ENCODE measurements at regions not wholly inside any gene's neighbourhood (a gene's known extent, or its start where the extent isn't known, plus 50 kb on each side); places are given as distances from the start of the nearest gene placed in this dataset.

DNA sequence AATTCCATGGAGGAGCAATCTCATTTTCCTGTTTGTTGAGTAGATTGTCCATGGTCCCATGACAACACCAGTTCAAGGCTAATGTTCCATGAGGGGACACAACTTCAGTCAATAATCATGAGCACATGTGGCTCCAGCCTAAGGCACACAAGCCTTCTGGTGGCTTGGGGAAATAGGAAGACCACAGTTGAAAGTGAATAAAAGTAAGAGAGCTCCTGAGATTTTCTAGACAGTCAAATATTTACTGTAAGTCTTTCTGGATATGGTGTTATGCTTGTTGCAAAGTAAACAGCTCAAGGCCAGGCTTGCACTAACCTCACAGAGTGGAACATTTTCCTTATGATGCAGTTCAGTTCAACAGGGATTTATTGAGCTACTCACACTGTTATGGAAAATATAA lies 206.9 kb upstream of the SLC38A2 start:
- Histone ChIP-seq H3K27me3 (ENCODE audit: control insufficient read depth in 5 of 5, insufficient read depth in 4 of 5, low read length in 5 of 5) (no peaks in the 10 kb centered on the region), H3K9me3 (ENCODE audit: control insufficient read depth in 5 of 5, low read length in 5 of 5) (peaks cover 0 to 8% (median 3%) of the 10 kb centered on the region in 5 donors), H3K27ac (ENCODE audit: low read depth, low read length) (no peak overlapping the region), H3K9ac (ENCODE audit: low read length in 5 of 5) (no peak overlapping the region), H3K36me3 (ENCODE audit: control insufficient read depth in 5 of 5, insufficient read depth in 5 of 5, low read length in 5 of 5) (no peaks in the 10 kb centered on the region), H3K4me3 (ENCODE audit: low read depth in 1 of 5, low read length in 5 of 5) (no peak overlapping the region), H3K4me1 (ENCODE audit: control insufficient read depth in 5 of 5, insufficient read depth in 5 of 5, low read length in 5 of 5) (peaks cover 0 to 13% (median 8%) of the 10 kb centered on the region in 5 donors)

- H3K36me3 ChIP-seq (ENCODE audit: control insufficient read depth in 5 of 5, insufficient read depth in 5 of 5, low read length in 5 of 5), result no peaks in the 10 kb centered on the region
- no peak overlapping the region for H3K9ac ChIP-seq (ENCODE audit: low read length in 5 of 5)
- H3K27ac ChIP-seq (ENCODE audit: low read depth, low read length), result no peak overlapping the region
- no peak overlapping the region for H3K4me3 ChIP-seq (ENCODE audit: low read depth in 1 of 5, low read length in 5 of 5)
- H3K27me3 ChIP-seq (ENCODE audit: control insufficient read depth in 5 of 5, insufficient read depth in 4 of 5, low read length in 5 of 5), result no peaks in the 10 kb centered on the region
- no peaks in the 10 kb centered on the region for H3K9me3 ChIP-seq (ENCODE audit: control insufficient read depth in 5 of 5, low read length in 5 of 5)
- H3K4me1 ChIP-seq (ENCODE audit: control insufficient read depth in 5 of 5, insufficient read depth in 5 of 5, low read length in 5 of 5), result peaks cover 0 to 18% (median 10%) of the 10 kb centered on the region in 5 donors
Observed at GRCh38 chr12:46578190-46578982, 205.8 kb upstream of the SLC38A2 start.

GRCh38 chr12:46577063-46577776 lies 204.6 kb upstream of the SLC38A2 start:
- no peak overlapping the region for H3K4me3 ChIP-seq (ENCODE audit: low read depth in 1 of 5, low read length in 5 of 5)
- H3K27ac ChIP-seq (ENCODE audit: low read depth, low read length), result no peak overlapping the region
- H3K36me3 ChIP-seq (ENCODE audit: control insufficient read depth in 5 of 5, insufficient read depth in 5 of 5, low read length in 5 of 5), result no peaks in the 10 kb centered on the region
- peaks cover 0 to 24% (median 16%) of the 10 kb centered on the region in 5 donors for H3K4me1 ChIP-seq (ENCODE audit: control insufficient read depth in 5 of 5, insufficient read depth in 5 of 5, low read length in 5 of 5)
- no peaks in the 10 kb centered on the region for H3K9me3 ChIP-seq (ENCODE audit: control insufficient read depth in 5 of 5, low read length in 5 of 5)
- no peak overlapping the region for H3K9ac ChIP-seq (ENCODE audit: low read length in 5 of 5)
- H3K27me3 ChIP-seq (ENCODE audit: control insufficient read depth in 5 of 5, insufficient read depth in 4 of 5, low read length in 5 of 5), result no peaks in the 10 kb centered on the region

DNA sequence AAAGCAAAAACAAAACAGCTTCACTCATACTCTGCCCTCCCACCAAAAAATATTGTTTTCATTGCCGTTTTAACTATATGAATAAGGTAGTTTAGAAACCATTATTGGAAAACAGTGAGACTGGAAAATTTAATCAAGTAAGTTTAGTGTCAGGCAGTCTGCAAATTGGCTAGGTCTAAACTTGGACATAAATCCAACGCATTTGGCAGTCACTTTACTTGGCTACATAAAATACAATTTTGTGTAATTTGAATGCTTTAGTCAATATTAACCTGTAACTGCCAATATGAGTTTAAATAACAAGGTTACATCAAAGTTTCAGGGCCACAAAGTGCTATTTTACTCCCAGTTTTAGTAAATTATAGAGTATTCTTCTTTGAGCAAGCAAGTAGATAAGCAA lies 202.3 kb upstream of the SLC38A2 start:
- Histone ChIP-seq H3K9me3 (ENCODE audit: control insufficient read depth in 5 of 5, low read length in 5 of 5) (no peaks in the 10 kb centered on the region), H3K4me1 (ENCODE audit: control insufficient read depth in 5 of 5, insufficient read depth in 5 of 5, low read length in 5 of 5) (peaks cover 0 to 24% (median 16%) of the 10 kb centered on the region in 5 donors), H3K27me3 (ENCODE audit: control insufficient read depth in 5 of 5, insufficient read depth in 4 of 5, low read length in 5 of 5) (no peaks in the 10 kb centered on the region), H3K36me3 (ENCODE audit: control insufficient read depth in 5 of 5, insufficient read depth in 5 of 5, low read length in 5 of 5) (no peaks in the 10 kb centered on the region), H3K27ac (ENCODE audit: low read depth, low read length) (no peak overlapping the region), H3K9ac (ENCODE audit: low read length in 5 of 5) (no peak overlapping the region), H3K4me3 (ENCODE audit: low read depth in 1 of 5, low read length in 5 of 5) (no peak overlapping the region)

DNA sequence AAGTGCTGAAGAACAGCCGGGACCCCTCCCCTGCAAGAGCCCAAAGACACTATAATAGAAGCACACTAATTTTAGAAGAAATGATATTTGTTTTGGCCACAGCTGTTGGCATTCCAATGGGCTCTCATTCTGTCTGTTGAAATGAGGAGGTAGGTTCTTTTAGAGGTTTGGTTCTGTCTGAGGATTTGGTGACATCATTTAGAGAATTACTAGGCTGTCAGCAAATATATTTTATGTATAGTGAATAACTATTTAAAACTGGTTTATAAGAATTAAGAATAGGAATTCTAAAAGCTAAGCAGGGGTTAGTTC lies 200.7 kb upstream of the SLC38A2 start:
- Histone ChIP-seq H3K9me3 (ENCODE audit: control insufficient read depth in 5 of 5, low read length in 5 of 5) (peaks cover 0 to 4% (median 0%) of the 10 kb centered on the region in 5 donors), H3K9ac (ENCODE audit: low read length in 5 of 5) (no peak overlapping the region), H3K4me3 (ENCODE audit: low read depth in 1 of 5, low read length in 5 of 5) (no peak overlapping the region), H3K27ac (ENCODE audit: low read depth, low read length) (no peak overlapping the region), H3K27me3 (ENCODE audit: control insufficient read depth in 5 of 5, insufficient read depth in 4 of 5, low read length in 5 of 5) (no peaks in the 10 kb centered on the region), H3K36me3 (ENCODE audit: control insufficient read depth in 5 of 5, insufficient read depth in 5 of 5, low read length in 5 of 5) (no peaks in the 10 kb centered on the region), H3K4me1 (ENCODE audit: control insufficient read depth in 5 of 5, insufficient read depth in 5 of 5, low read length in 5 of 5) (peaks cover 0 to 24% (median 16%) of the 10 kb centered on the region in 5 donors)

GRCh38 chr12:46572644-46573346 lies 200.2 kb upstream of the SLC38A2 start:
- no peak overlapping the region for H3K4me3 ChIP-seq (ENCODE audit: low read depth in 1 of 5, low read length in 5 of 5)

GRCh38 chr12:46571608-46572007 lies 199.0 kb upstream of the SLC38A2 start:
- Histone ChIP-seq H3K27ac (ENCODE audit: low read depth, low read length) (no peak overlapping the region), H3K4me3 (ENCODE audit: low read depth in 1 of 5, low read length in 5 of 5) (no peak overlapping the region), H3K27me3 (ENCODE audit: control insufficient read depth in 5 of 5, insufficient read depth in 4 of 5, low read length in 5 of 5) (no peaks in the 10 kb centered on the region), H3K9me3 (ENCODE audit: control insufficient read depth in 5 of 5, low read length in 5 of 5) (peaks cover 2 to 10% (median 9%) of the 10 kb centered on the region in 5 donors), H3K36me3 (ENCODE audit: control insufficient read depth in 5 of 5, insufficient read depth in 5 of 5, low read length in 5 of 5) (no peaks in the 10 kb centered on the region), H3K4me1 (ENCODE audit: control insufficient read depth in 5 of 5, insufficient read depth in 5 of 5, low read length in 5 of 5) (peaks cover 0 to 22% (median 16%) of the 10 kb centered on the region in 5 donors), H3K9ac (ENCODE audit: low read length in 5 of 5) (no peak overlapping the region)

More at GRCh38 chr12:46572644-46573346, 200.2 kb upstream of the SLC38A2 start:
- Histone ChIP-seq H3K9ac (ENCODE audit: low read length in 5 of 5) (no peak overlapping the region), H3K9me3 (ENCODE audit: control insufficient read depth in 5 of 5, low read length in 5 of 5) (peaks cover 0 to 4% (median 4%) of the 10 kb centered on the region in 5 donors), H3K4me1 (ENCODE audit: control insufficient read depth in 5 of 5, insufficient read depth in 5 of 5, low read length in 5 of 5) (peaks cover 0 to 24% (median 16%) of the 10 kb centered on the region in 5 donors), H3K27me3 (ENCODE audit: control insufficient read depth in 5 of 5, insufficient read depth in 4 of 5, low read length in 5 of 5) (no peaks in the 10 kb centered on the region), H3K36me3 (ENCODE audit: control insufficient read depth in 5 of 5, insufficient read depth in 5 of 5, low read length in 5 of 5) (no peaks in the 10 kb centered on the region), H3K27ac (ENCODE audit: low read depth, low read length) (no peak overlapping the region)

DNA sequence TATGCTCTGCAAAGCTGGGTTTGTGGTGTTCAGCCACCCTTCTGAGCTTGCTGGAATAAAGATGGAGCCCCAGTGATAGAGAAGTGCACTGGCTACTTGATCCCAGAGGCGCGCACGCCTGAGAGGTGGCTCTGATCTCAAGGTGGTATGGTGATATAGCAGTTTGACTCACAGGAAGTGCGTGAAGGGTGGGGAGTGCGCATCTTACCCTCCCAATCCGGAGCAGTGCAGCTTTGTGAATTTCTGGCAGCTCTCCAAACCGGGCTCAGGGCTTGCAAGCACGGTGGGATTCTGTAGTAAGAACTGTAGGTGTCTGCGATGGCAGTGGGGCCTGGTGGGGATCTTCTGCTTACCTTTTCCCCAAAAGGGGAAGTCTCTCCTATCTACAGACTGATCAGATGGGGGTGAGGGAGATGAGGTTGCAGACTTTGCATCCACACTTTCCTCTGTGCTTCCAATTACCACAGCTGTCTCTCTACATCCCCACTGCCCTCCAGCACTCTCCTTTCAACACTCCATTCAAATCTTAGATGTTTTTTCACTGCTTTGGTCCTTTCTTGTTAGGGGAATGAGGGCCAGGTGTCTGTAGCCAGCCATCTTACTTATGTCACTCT lies 197.4 kb upstream of the SLC38A2 start:
- H3K36me3 ChIP-seq (ENCODE audit: control insufficient read depth in 5 of 5, insufficient read depth in 5 of 5, low read length in 5 of 5), result no peaks in the 10 kb centered on the region
- no peak overlapping the region for H3K27ac ChIP-seq (ENCODE audit: low read depth, low read length)
- no peaks in the 10 kb centered on the region for H3K27me3 ChIP-seq (ENCODE audit: control insufficient read depth in 5 of 5, insufficient read depth in 4 of 5, low read length in 5 of 5)
- peaks cover 0 to 16% (median 10%) of the 10 kb centered on the region in 5 donors for H3K4me1 ChIP-seq (ENCODE audit: control insufficient read depth in 5 of 5, insufficient read depth in 5 of 5, low read length in 5 of 5)
- no peak overlapping the region for H3K9ac ChIP-seq (ENCODE audit: low read length in 5 of 5)
- no peak overlapping the region for H3K4me3 ChIP-seq (ENCODE audit: low read depth in 1 of 5, low read length in 5 of 5)
- peaks cover 2 to 18% (median 13%) of the 10 kb centered on the region in 5 donors for H3K9me3 ChIP-seq (ENCODE audit: control insufficient read depth in 5 of 5, low read length in 5 of 5)

DNA sequence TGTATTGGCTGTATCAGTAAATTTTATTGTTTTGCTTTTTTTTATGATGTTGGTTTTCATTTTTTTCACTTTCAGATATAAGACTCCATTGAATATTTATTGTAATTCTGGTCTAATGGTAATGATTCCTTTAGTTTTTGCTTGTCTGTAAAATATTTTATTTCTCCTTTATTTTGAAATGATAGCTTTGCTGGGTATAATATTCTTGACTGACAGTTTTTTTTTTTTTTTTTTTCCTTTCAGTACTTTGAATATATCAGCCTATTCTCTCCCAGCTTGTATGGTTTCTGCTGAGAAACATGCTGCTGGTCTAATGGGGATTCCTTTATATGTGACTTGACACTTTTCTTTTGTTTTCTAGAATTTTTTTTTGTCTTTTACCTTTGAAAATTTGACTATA lies 195.1 kb upstream of the SLC38A2 start:
- H3K36me3 ChIP-seq (ENCODE audit: control insufficient read depth in 5 of 5, insufficient read depth in 5 of 5, low read length in 5 of 5), result no peaks in the 10 kb centered on the region
- no peak overlapping the region for H3K27ac ChIP-seq (ENCODE audit: low read depth, low read length)
- H3K9ac ChIP-seq (ENCODE audit: low read length in 5 of 5), result no peak overlapping the region
- H3K4me1 ChIP-seq (ENCODE audit: control insufficient read depth in 5 of 5, insufficient read depth in 5 of 5, low read length in 5 of 5), result peaks cover 0 to 4% (median 4%) of the 10 kb centered on the region in 5 donors
- no peak overlapping the region for H3K4me3 ChIP-seq (ENCODE audit: low read depth in 1 of 5, low read length in 5 of 5)
- peaks cover 2 to 19% (median 16%) of the 10 kb centered on the region in 5 donors for H3K9me3 ChIP-seq (ENCODE audit: control insufficient read depth in 5 of 5, low read length in 5 of 5)
- H3K27me3 ChIP-seq (ENCODE audit: control insufficient read depth in 5 of 5, insufficient read depth in 4 of 5, low read length in 5 of 5), result no peaks in the 10 kb centered on the region

All from subcutaneous abdominal adipose tissue (tissue), 5 donors.